B cell (primary cell): ENCODE measurements at regions not wholly inside any gene's neighbourhood (a gene's known extent, or its start where the extent isn't known, plus 50 kb on each side); places are given as distances from the start of the nearest gene placed in this dataset.

Source experiments
- ATAC-seq: fragments of 200-7000 bp; cut with Tn5 transposase; one replicate; pipeline ENCODE4 v1.10.0; 2021; ENCODE audit warnings: low read depth, mild to moderate bottlenecking, moderate number of reproducible peaks, moderate library complexity
- CTCF ChIA-PET: fragments of 350-600 bp; sonication (Branson Sonifier 250); formaldehyde crosslinking; loops from one replicate; lab custom pipeline; 2021; ENCODE audit warnings: antibody characterized with exemption, inconsistent platforms; lab: Charles Lee
- POLR2A ChIA-PET: fragments of 350-600 bp; sonication (Branson Sonifier 250); formaldehyde crosslinking; loops from one replicate; lab custom pipeline; 2021; ENCODE audit warnings: antibody characterized with exemption; lab: Charles Lee
- DNase-seq: peaks from one replicate; pipeline ENCODE4 v3.0.0; 2013
- H2AFZ ChIP-seq: 2 replicates; pipeline ENCODE4 v1.6.1; 2012; ENCODE audit warnings: mild to moderate bottlenecking, low read depth, low read length; ENCODE audit not compliant: insufficient read depth, poor library complexity, severe bottlenecking
- H3K27ac ChIP-seq, 2 donors: 1 replicate in 1 of 2; 2 replicates in 1 of 2; pipeline ENCODE4 v1.5.1; 2012 to 2013; ENCODE audit warnings: low read length in 2 of 2, mild to moderate bottlenecking in 2 of 2, moderate library complexity in 1 of 2
- H3K27me3 ChIP-seq, 4 experiments: fragments of 200-600 bp in 1 of 4; sonication (generic) in 1 of 4; replicated peaks in 1 of 4; 1 replicate in 2 of 4; 2 replicates in 2 of 4; pipeline versions ENCODE4 v1.6.1 to v1.7.0; 2013 to 2016; ENCODE audit warnings: low read length in 3 of 4, mild to moderate bottlenecking in 2 of 4, mixed read lengths in 1 of 4, moderate library complexity in 1 of 4; ENCODE audit not compliant: insufficient read depth in 4 of 4, control insufficient read depth in 3 of 4; ENCODE audit errors: control extremely low read depth in 1 of 4
- H3K36me3 ChIP-seq, 2 experiments: replicated peaks in 1 of 2; 1 replicate in 1 of 2; 2 replicates in 1 of 2; pipeline versions ENCODE4 v1.6.1 to v1.7.1; 2013; ENCODE audit warnings: low read length in 1 of 2; ENCODE audit not compliant: insufficient read depth in 2 of 2, control insufficient read depth in 1 of 2; ENCODE audit errors: control extremely low read depth in 1 of 2, extremely low read depth in 1 of 2
- H3K4me1 ChIP-seq, 2 donors: fragments of 200-600 bp in 1 of 2; sonication (generic) in 1 of 2; 1 replicate in 1 of 2; 2 replicates in 1 of 2; pipeline versions ENCODE4 v1.5.1 to v1.6.1; 2013 to 2017; ENCODE audit warnings: low read length in 2 of 2; ENCODE audit not compliant: control insufficient read depth in 2 of 2, insufficient read depth in 2 of 2
- H3K4me2 ChIP-seq: replicated peaks from 2 replicates; pipeline ENCODE3; 2012; ENCODE audit warnings: mild to moderate bottlenecking, low read depth, low read length; ENCODE audit not compliant: poor library complexity, severe bottlenecking
- H3K4me3 ChIP-seq, 5 experiments: fragments of 200-600 bp in 1 of 5; sonication (generic) in 1 of 5; 1 replicate in 3 of 5; 2 replicates in 2 of 5; pipeline versions ENCODE4 v1.5.1 to v1.7.0; 2011 to 2016; ENCODE audit warnings: low read length in 4 of 5, mild to moderate bottlenecking in 4 of 5, low read depth in 2 of 5, control low read depth in 1 of 5, moderate library complexity in 1 of 5; ENCODE audit not compliant: insufficient read depth in 1 of 5; ENCODE audit errors: control extremely low read depth in 1 of 5, extremely low read depth in 1 of 5
- H3K79me2 ChIP-seq: fragments of 200-600 bp; sonication (generic); one replicate; pipeline ENCODE4 v1.6.0; 2016; ENCODE audit warnings: low read length; ENCODE audit not compliant: control insufficient read depth, insufficient read depth
- H3K9ac ChIP-seq: fragments of 200-600 bp; sonication (generic); 2 replicates; pipeline ENCODE4 v1.6.1; 2017; ENCODE audit warnings: mild to moderate bottlenecking, low read length, moderate library complexity
- H3K9me3 ChIP-seq, 3 donors: one replicate each; pipeline versions ENCODE4 v1.6.1 to v1.7.1; 2013; ENCODE audit warnings: low read length in 2 of 3; ENCODE audit not compliant: control insufficient read depth in 2 of 3, insufficient read depth in 1 of 3; ENCODE audit errors: control extremely low read depth in 1 of 3
- H4K20me1 ChIP-seq: 2 replicates; pipeline ENCODE4 v1.6.0; 2012; ENCODE audit warnings: mild to moderate bottlenecking, low read length; ENCODE audit not compliant: insufficient read depth, control insufficient read depth, poor library complexity, severe bottlenecking
- H3K27ac Mint-ChIP-seq: one replicate; pipeline ENCODE4 v1.8.0; 2021; ENCODE audit warnings: mixed read lengths
- H3K27me3 Mint-ChIP-seq: one replicate; pipeline ENCODE4 v1.8.0; 2021; ENCODE audit warnings: mixed read lengths
- H3K4me1 Mint-ChIP-seq: one replicate; pipeline ENCODE4 v1.8.0; 2021; ENCODE audit warnings: mixed read lengths
- H3K4me3 Mint-ChIP-seq: one replicate; pipeline ENCODE4 v1.8.0; 2021; ENCODE audit warnings: mixed read lengths
- H3K9me3 Mint-ChIP-seq: one replicate; pipeline ENCODE4 v1.8.0; 2022; ENCODE audit warnings: mixed read lengths; ENCODE audit not compliant: insufficient read depth
- EZH2 ChIP-seq: IDR thresholded peaks from 2 replicates; pipeline ENCODE4 v1.6.1; 2012; ENCODE audit warnings: borderline replicate concordance, low read depth, mild to moderate bottlenecking, moderate library complexity, low read length; ENCODE audit not compliant: insufficient read depth, poor library complexity, severe bottlenecking
- WGBS: methylation state at CpG from one replicate; pipeline ENCODE4 v1.1.5; 2013; ENCODE audit warnings: missing lambda C conversion rate; ENCODE audit not compliant: insufficient coverage; 5-methylcytosine and 5-hydroxymethylcytosine counted together
- intact Hi-C: fragments of 100-400 bp; cut with micrococcal nuclease; formaldehyde crosslinking; loops from one replicate; pipeline ENCODE4 v1.10.0; 2022
- TF ChIP-seq, protein P1 (sequence below): fragments of 200-600 bp; IDR thresholded peaks from one replicate; pipeline ENCODE4 v1.8.0; 2022; ENCODE audit warnings: antibody characterized with exemption, mild to moderate bottlenecking

GRCh38 chr9:105883847-105884246, 189.5 kb downstream of the TMEM38B start:
- Histone ChIP-seq H3K9me3 (no peaks in the 10 kb centered on the region), H3K4me2 (no peak overlapping the region), H3K9ac (no peak overlapping the region), H3K36me3 (no peaks in the 10 kb centered on the region), H3K4me3 (no peak overlapping the region), H4K20me1 (no peaks in the 10 kb centered on the region), H3K79me2 (no peaks in the 10 kb centered on the region), H3K4me1 (no peaks in the 10 kb centered on the region), H2AFZ (no peak overlapping the region), H3K27me3 (no peaks in the 10 kb centered on the region), H3K27ac (no peak overlapping the region)
- Mint-ChIP-seq H3K4me1 (peaks cover 4% of the 10 kb centered on the region), H3K27ac (no peak overlapping the region), H3K27me3 (peaks cover 11% of the 10 kb centered on the region), H3K9me3 (no peaks in the 10 kb centered on the region), H3K4me3 (no peak overlapping the region)
- CTCF ChIA-PET, result interaction anchor here (0.6 to 1.5 kb wide), 4 partner anchors 10 to 275 kb away, joined by 3 to 4 read pairs (median 3); no protein-coding TSS in a partner anchor
- POLR2A ChIA-PET, result no interaction called here
- intact Hi-C loops, result loop anchor here (5.0 kb wide), 1 partner anchor 457 kb away; no protein-coding TSS in a partner anchor
- ATAC-seq (no peak), DNase-seq (no peak)
- TF ChIP-seq, protein P1, sequence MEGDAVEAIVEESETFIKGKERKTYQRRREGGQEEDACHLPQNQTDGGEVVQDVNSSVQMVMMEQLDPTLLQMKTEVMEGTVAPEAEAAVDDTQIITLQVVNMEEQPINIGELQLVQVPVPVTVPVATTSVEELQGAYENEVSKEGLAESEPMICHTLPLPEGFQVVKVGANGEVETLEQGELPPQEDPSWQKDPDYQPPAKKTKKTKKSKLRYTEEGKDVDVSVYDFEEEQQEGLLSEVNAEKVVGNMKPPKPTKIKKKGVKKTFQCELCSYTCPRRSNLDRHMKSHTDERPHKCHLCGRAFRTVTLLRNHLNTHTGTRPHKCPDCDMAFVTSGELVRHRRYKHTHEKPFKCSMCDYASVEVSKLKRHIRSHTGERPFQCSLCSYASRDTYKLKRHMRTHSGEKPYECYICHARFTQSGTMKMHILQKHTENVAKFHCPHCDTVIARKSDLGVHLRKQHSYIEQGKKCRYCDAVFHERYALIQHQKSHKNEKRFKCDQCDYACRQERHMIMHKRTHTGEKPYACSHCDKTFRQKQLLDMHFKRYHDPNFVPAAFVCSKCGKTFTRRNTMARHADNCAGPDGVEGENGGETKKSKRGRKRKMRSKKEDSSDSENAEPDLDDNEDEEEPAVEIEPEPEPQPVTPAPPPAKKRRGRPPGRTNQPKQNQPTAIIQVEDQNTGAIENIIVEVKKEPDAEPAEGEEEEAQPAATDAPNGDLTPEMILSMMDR, result no peak
- no peak for TF ChIP-seq EZH2
- WGBS, result 0% methylated on average over 1 of the region's 2 CpGs

DNA sequence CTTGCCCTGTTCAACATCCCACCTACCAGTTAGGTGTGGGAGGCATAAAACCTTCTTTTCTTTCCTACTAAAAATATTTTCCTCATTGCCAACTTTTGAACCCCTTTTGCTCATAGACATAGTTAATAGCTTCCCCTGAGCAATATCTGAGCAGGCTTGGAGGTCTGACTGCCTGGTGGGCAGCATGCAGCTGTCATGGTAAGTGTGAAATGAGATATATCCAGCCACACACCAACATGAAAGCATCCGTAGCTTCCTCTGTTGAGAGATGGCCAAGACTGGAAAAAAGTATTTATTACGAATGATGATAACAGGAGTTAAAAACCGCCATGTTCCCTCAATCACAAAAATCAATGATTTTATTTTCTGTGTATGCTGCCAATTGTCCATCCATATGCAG, 190.1 kb downstream of the TMEM38B start:
- ATAC-seq, result no peak
- Histone ChIP-seq H3K4me2 (no peak overlapping the region), H3K36me3 (no peaks in the 10 kb centered on the region), H4K20me1 (no peaks in the 10 kb centered on the region), H3K9ac (no peak overlapping the region), H3K4me1 (no peaks in the 10 kb centered on the region), H3K79me2 (no peaks in the 10 kb centered on the region), H3K27ac (no peak overlapping the region), H3K4me3 (no peak overlapping the region), H2AFZ (no peak overlapping the region), H3K27me3 (no peaks in the 10 kb centered on the region), H3K9me3 (no peaks in the 10 kb centered on the region)
- intact Hi-C loops, result loop anchor here (5.0 kb wide), 1 partner anchor 457 kb away; no protein-coding TSS in a partner anchor
- WGBS, result no CpG with 5 or more reads among the region's 3 CpGs
- DNase-seq, result no peak
- CTCF ChIA-PET, result interaction anchor here (0.9 to 1.5 kb wide), 4 partner anchors 10 to 1288 kb away, joined by 3 to 4 read pairs (median 3); no protein-coding TSS in a partner anchor
- Mint-ChIP-seq H3K9me3 (no peaks in the 10 kb centered on the region), H3K27me3 (peaks cover 8% of the 10 kb centered on the region), H3K4me1 (no peaks in the 10 kb centered on the region), H3K27ac (no peak overlapping the region), H3K4me3 (no peak overlapping the region)
- TF ChIP-seq, protein P1, result no peak
- TF ChIP-seq EZH2, result no peak
- POLR2A ChIA-PET, result no interaction called here
